ENCODE measurements at regions not wholly inside any gene's neighbourhood (a gene's known extent, or its start where the extent isn't known, plus 50 kb on each side); places are given as distances from the start of the nearest gene placed in this dataset.
"Not testable (repeated sequence)": the region's sequence is repeated elsewhere in the genome, so short reads cannot be mapped to it uniquely, and the experiment has no call there.

GRCh38 chr15:96135166-96136093, 195.1 kb upstream of the NR2F2 start:
- no peak for DNase-seq

DNA sequence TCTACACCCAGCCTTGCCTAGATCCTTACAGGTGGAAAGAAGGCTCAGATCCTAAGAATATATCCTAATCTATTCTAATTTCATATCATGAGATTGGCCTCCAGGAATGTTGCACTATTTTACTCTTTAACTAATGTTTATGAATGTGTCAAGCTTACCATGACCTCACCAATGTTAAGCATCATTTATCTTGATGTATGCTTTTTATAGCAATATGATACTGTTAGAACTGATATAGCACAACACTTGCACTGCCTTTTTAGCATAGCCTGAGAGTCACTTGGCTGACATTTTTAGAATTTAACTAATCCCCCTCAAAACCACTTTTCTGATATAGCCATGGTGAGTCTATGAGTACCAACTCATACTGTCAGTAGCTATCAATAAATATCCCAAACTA, 191.5 kb upstream of the NR2F2 start:
- no peak for DNase-seq

GRCh38 chr15:96142498-96142897, 188.0 kb upstream of the NR2F2 start:
- no peak for DNase-seq

- DNase-seq = no peak
Observed at GRCh38 chr15:96144734-96145133, 185.8 kb upstream of the NR2F2 start.

DNA sequence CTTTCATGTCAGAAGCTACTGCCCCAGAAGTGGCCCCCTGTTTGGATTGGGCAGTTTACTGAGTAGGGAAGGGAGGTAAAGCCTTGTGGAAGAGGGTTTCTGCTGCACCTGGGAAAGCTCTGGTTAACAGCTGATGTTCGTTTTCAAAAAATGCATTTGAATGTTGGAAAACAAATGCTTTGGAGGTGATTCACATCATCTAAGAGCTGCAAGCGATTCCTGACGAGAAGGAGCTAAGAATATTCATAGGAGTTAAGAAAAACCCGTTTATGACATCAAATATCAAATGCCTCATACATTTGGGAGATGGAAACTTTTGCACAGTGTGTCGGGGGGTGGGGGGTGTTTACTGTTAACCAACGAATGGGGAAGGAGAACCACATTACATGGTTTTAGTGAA, 183.8 kb upstream of the NR2F2 start:
- no peak for DNase-seq

DNA sequence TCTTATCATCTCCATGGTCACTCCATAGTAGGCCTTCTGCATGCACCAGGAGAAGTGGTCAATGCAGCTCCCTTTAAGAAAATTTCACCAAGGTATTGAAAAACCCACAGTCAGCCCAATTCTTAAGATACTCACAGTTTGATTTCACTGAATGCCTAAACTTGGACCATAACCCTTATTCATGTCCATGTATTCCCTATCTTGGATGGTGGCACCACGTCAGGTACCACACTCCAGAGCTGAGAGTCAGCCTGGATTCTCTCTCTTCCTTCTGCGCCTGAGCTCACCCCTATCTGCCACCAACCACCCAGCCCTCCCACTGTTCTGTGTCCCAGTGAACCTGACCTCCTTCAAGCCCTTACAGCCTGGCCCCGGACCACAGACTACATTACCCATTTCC, 183.2 kb upstream of the NR2F2 start:
- DNase-seq = no peak

DNA sequence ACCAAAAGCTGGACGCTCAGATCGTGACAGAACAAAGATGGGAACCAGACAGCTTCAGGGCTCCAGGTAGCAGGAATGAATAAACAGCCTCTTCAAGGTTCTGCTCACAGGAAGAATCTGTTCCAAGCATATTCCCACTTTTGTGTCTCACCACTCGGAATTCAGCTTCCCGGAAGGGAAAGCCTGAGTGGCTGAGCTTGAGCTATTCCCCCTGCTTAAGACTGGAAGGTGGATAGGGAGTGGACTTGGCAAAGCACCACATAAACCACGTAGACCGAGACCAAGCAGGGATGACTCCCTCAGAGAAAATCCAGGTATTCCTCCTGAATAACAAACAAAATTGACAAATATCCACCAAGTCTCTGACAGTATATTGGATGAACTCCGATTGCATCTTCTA, 180.2 kb upstream of the NR2F2 start:
- DNase-seq = no peak

DNA sequence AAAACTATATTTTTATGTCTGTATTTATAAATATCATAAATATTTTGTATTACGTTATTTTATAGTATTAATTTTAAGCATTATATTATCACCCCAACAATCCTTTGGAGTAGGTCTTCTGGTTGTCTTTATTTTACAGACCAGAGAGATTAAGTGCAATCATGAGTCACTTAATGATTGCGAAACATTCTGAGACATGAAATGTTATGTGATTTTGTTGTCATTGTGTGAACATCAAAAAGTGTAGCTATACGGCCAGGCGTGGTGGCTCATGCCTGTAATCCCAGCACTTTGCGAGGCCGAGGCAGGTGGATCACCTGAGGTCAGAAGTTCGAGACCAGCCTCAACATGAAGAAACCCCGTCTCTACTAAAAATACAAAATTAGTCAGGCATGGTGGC, 178.8 kb upstream of the NR2F2 start:
- DNase-seq = not testable (repeated sequence)

DNA sequence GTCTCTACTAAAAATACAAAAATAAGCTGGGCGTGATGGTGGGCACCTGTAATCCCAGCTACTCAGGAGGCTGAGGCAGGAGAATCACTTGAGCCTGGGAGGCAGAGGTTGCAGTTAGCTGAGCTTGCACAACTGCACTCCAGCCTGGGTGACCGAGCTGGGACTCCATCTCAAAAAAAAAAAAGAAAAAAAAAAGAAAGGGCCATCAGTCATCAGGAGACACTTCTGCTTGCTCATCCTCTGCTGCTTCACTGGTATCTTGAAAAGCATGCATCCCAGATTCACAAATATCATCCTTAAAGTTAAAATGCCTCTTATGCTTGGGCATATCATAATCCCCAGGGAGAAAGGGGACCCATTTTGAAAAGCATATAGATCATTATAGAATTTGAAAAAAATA, 176.6 kb upstream of the NR2F2 start:
- no peak for DNase-seq

DNA sequence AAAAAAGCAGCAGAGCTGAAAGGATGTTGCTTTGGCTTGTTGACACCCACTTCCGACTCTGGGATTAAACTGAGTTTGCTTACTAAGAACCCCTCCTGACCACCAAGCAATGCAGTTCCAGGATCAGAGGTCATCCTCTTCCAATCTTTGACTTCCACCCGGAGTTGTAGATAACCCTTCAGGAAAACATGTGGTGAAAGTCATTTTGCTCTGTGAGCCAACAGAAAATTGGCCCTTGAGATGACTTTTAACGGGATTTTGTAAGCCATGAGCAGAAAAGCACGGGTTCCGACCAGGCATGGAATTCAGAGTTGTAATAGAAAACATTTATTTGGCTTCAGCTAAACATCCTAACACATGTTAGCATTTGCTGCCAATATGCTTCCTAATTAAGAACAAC, 171.6 kb upstream of the NR2F2 start:
- DNase-seq = no peak

GRCh38 chr15:96160269-96160668, 170.2 kb upstream of the NR2F2 start:
- no peak for DNase-seq

DNA sequence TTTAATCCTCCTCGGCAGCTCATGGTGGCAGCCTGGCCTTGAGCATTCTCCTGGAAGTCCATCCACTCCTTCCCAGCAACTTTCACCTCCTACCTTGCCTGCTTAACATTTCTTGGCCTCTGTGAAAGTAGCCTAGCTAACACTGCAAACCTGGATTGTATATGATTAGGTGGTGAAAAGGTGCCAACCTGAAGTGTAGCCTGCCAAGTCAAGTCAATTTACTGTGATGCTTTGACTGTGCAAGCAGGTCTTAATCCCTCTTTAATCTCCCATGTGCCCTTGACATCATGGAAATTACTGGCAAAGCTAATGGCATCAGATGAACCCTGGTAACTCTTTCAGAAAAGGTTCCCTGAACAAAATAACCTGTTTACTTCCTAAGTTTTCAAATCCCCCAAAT, 169.7 kb upstream of the NR2F2 start:
- DNase-seq = no peak

DNA sequence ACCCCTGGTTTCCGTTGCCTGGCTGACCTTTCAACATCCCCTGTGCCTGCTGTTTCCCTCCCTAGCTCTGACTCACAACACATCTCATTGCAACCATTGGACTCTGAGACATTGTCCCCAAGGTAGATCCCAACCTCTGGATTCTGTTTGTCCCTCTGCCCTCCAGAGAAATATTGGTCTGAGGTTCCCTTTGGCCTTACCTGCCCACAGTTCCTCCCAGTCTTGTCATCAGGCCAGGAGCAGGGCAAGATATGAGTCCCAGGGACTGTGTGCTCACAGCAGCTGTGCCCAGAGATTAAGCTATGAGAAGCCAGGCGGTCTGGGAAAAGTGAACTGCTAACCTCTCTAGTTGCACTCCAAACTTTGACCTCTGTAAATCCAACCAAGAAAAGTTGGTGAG, 168.2 kb upstream of the NR2F2 start:
- DNase-seq = no peak

- no peak for DNase-seq
Observed at GRCh38 chr15:96165081-96165480, 165.4 kb upstream of the NR2F2 start.

GRCh38 chr15:96165775-96166174, 164.7 kb upstream of the NR2F2 start:
- no peak for DNase-seq

GRCh38 chr15:96166223-96167200, 164.0 kb upstream of the NR2F2 start:
- DNase-seq = no peak

DNA sequence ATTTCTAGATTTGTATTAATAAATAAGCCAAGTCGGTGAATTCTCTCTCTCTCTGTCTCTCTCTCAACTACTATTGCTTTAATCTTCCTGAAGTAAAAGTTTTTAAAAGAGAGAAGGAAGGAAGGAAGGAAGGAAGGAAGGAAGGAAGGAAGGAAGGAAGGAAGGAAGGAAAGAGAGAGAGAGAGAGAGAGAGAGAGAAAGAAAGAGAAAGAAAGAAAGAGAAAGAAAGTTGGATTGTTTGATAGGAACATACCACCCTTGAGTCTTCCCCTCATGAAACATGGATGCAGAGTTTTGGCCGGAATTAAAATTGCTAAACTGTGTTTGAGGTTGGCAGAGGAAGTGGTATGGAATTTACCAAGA, 159.9 kb upstream of the NR2F2 start:
- DNase-seq = not testable (repeated sequence)

GRCh38 chr15:96170979-96171739, 159.3 kb upstream of the NR2F2 start:
- DNase-seq = no peak

GRCh38 chr15:96171853-96172296, 158.6 kb upstream of the NR2F2 start:
- no peak for DNase-seq

DNA sequence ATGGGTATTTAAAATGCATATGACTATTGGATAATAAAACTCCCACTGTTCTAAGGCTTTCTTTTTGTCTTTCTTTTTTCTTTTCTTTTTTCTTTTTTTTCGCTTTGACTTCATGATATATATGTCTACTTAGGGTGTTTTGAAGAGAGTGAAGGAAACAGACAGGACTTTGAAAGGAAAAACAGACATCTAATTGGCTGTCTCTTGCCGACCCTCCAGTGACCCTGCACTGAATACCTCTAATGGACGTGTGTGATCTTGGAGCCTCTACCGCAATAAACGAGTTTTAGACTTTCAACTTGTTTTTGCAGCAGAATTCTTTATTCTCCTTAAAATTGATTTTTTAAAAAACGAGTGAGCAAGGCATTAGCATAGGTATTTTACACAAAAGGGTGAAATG, 158.1 kb upstream of the NR2F2 start:
- DNase-seq = no peak

DNA sequence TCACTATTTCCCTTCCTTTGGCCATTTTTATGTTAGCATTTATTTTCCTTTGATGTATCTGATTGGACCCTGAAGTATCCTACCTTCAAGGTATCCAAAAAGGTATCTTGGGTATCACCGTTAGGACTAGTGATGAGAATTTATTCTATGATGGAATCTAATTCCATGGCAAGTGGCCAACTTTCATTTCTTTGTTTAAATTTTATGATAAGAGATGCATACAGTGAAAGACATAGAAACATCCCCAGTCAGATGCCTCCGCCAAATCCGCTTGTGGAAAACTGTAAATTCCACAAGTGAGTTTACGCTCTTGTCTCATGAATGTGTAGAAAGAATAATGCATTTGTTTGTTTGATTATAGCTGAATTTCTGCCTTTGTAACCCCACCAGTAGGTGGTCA, 153.7 kb upstream of the NR2F2 start:
- DNase-seq = no peak

DNA sequence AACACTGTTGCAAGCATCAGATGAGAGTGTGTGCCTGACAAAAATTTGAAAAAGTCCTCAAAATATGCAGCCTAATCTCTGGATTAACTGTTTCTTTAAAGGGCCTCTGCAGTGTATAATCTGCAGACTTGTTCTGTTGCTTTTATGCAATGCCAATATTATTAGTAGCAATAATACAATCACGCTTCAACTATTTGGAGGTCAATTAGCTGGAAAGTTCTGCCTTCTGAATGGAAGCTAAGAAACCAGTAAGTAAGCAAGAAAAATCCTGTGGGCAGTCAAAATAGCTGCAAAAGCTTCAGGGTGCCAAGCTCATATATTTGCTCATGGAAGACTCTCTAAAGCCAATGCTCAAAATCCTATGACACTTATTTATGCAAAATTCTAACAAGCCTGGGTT, 153.2 kb upstream of the NR2F2 start:
- DNase-seq = no peak
